ENCODE measurements at regions not wholly inside any gene's neighbourhood (a gene's known extent, or its start where the extent isn't known, plus 50 kb on each side); places are given as distances from the start of the nearest gene placed in this dataset.

DNA sequence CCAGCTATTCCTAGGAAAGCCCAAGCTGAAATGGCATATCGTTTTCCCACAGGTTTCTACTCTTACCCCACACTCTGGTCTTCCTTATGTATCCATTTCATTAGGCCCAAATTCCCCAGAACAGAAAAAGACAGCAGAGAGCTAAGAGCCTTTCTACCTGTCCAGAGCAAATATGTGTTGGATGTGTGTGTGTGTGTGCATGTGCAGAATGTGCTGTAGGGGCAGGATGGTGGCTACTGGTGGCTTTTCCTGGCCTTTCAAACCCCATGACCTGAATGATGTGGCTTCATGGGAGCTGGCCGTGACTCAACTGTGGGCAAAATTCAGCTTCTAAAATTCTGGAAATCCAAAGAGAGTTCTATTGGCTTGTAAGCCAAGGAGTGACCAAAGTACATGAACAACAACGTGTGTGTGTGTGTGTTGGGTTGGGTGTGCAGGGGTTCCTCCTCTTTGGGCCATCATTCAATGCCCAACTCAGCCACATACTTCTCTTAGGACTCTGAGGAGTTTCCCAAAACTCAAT lies 421.4 kb upstream of the CADM1 start:
- no peaks in the 10 kb centered on the region for H3K27me3 ChIP-seq (ENCODE audit: insufficient read depth, low read depth, low read length)
- no peak overlapping the region for H3K4me2 ChIP-seq (ENCODE audit: low read length)
- H3K4me3 ChIP-seq (ENCODE audit: low read length), result no peak overlapping the region
- no peak for TF ChIP-seq TAF1 (IDR thresholded peaks at IDR 0.05; ENCODE audit: low read depth)
- TF ChIP-seq SMC3 (conservative IDR thresholded peaks at IDR 0.05; ENCODE audit: poor library complexity), result no peak
- no peak for TF ChIP-seq MXI1 (conservative IDR thresholded peaks at IDR 0.05; ENCODE audit: poor library complexity, severe bottlenecking)
- no peak for TF ChIP-seq REST (IDR thresholded peaks at IDR 0.05; ENCODE audit: borderline replicate concordance)
- TF ChIP-seq, protein P1, sequence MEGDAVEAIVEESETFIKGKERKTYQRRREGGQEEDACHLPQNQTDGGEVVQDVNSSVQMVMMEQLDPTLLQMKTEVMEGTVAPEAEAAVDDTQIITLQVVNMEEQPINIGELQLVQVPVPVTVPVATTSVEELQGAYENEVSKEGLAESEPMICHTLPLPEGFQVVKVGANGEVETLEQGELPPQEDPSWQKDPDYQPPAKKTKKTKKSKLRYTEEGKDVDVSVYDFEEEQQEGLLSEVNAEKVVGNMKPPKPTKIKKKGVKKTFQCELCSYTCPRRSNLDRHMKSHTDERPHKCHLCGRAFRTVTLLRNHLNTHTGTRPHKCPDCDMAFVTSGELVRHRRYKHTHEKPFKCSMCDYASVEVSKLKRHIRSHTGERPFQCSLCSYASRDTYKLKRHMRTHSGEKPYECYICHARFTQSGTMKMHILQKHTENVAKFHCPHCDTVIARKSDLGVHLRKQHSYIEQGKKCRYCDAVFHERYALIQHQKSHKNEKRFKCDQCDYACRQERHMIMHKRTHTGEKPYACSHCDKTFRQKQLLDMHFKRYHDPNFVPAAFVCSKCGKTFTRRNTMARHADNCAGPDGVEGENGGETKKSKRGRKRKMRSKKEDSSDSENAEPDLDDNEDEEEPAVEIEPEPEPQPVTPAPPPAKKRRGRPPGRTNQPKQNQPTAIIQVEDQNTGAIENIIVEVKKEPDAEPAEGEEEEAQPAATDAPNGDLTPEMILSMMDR (IDR thresholded peaks at IDR 0.05; ENCODE audit: poor library complexity, severe bottlenecking), result no peak
- no peak for TF ChIP-seq EZH2 (IDR thresholded peaks at IDR 0.05; ENCODE audit: borderline replicate concordance, insufficient read depth, low read length, poor library complexity, severe bottlenecking)
- TF ChIP-seq RAD21 (conservative IDR thresholded peaks at IDR 0.05), result no peak
- no peak for TF ChIP-seq EP300 (conservative IDR thresholded peaks at IDR 0.05; ENCODE audit: poor library complexity, severe bottlenecking)
- TF ChIP-seq POLR2AphosphoS5 (IDR thresholded peaks at IDR 0.05), result no peak
- H3K36me3 ChIP-seq (ENCODE audit: insufficient read depth, low read length), result no peaks in the 10 kb centered on the region
- H3K9ac ChIP-seq (ENCODE audit: low read length), result no peak overlapping the region
- no peaks in the 10 kb centered on the region for H3F3A ChIP-seq (ENCODE audit: insufficient read depth, low read length, poor library complexity, severe bottlenecking)
- no peaks in the 10 kb centered on the region for H3K79me2 ChIP-seq (replicated peaks; ENCODE audit: insufficient read depth, low read length)
- no peaks in the 10 kb centered on the region for H3K9me2 ChIP-seq (ENCODE audit: insufficient read depth, low read length)
- no peak overlapping the region for H2AFZ ChIP-seq (ENCODE audit: low read depth, low read length)
- H3K9me3 ChIP-seq (ENCODE audit: low read length), result no peaks in the 10 kb centered on the region
- H3K27ac ChIP-seq (ENCODE audit: low read length), result no peak overlapping the region
- H4K20me1 ChIP-seq (ENCODE audit: insufficient read depth), result no peaks in the 10 kb centered on the region

DNA sequence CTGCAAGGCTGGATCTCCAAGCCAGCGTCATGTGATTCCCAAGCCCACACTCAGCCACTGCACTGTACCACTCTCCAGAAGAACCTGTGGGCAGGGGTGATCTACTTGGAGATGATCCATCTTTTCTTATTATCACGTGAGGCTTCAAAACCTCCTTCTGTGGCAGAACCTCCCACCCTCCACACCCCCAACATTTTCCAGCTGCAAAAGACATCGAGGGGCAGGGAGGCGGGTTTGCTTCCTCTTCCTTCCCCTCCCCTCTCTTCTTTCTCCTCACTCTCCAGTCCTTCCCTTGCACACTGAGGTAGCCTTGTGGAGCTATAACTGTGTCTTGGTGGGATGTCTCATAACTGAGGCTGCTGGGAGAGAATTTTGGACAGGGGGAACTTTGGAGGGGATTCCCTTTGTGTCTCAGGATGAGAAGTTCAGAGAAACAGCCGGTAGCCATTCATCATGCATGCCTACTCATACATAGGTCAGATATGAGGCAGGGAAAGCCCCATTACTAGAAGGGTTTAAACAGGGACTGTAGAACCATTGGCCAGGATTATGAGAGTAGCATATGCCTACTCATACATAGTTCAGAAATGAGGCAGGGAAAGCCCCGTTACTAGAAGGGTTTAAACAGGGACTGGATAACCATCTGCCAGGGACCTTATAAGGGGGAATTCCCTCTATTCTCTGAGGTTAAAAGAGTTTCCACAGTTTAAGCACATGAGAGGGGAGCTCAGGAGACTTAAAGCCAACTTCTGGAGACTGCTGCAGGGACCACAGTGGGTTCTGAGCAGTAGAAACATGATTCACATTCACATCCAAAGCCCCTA lies 420.7 kb upstream of the CADM1 start:
- Histone ChIP-seq H3K9ac (ENCODE audit: low read length) (no peak overlapping the region), H3F3A (ENCODE audit: insufficient read depth, low read length, poor library complexity, severe bottlenecking) (no peaks in the 10 kb centered on the region), H3K9me3 (ENCODE audit: low read length) (no peaks in the 10 kb centered on the region), H3K4me2 (ENCODE audit: low read length) (no peak overlapping the region), H3K27me3 (ENCODE audit: insufficient read depth, low read depth, low read length) (no peaks in the 10 kb centered on the region), H3K9me2 (ENCODE audit: insufficient read depth, low read length) (no peaks in the 10 kb centered on the region), H2AFZ (ENCODE audit: low read depth, low read length) (no peak overlapping the region), H3K27ac (ENCODE audit: low read length) (no peak overlapping the region), H3K79me2 (replicated peaks; ENCODE audit: insufficient read depth, low read length) (no peaks in the 10 kb centered on the region), H3K4me3 (ENCODE audit: low read length) (no peak overlapping the region), H3K36me3 (ENCODE audit: insufficient read depth, low read length) (no peaks in the 10 kb centered on the region), H4K20me1 (ENCODE audit: insufficient read depth) (no peaks in the 10 kb centered on the region)
- TF ChIP-seq, protein P1 (IDR thresholded peaks at IDR 0.05; ENCODE audit: poor library complexity, severe bottlenecking), result no peak

Measured in neural cell (in vitro differentiated cells).